Cardiac muscle cell (in vitro differentiated cells and primary cell): ENCODE measurements at regions not wholly inside any gene's neighbourhood (a gene's known extent, or its start where the extent isn't known, plus 50 kb on each side); places are given as distances from the start of the nearest gene placed in this dataset.

Experiments used
- DNase-seq, 2 donors: peaks; one replicate each; pipeline versions ENCODE4 v3.0.0 to v3.0.0-alpha.2; 2010 to 2017; ENCODE audit warnings: low read depth in 1 of 2, low spot score in 1 of 2
- H3K27ac ChIP-seq: fragments of 200-600 bp; sonication (generic); 2 replicates; pipeline ENCODE4 v1.5.1; 2016
- H3K27me3 ChIP-seq: fragments of 200-600 bp; sonication (generic); 2 replicates; pipeline ENCODE4 v1.6.0; 2016; ENCODE audit warnings: control low read depth
- H3K36me3 ChIP-seq: fragments of 200-600 bp; sonication (generic); 2 replicates; pipeline ENCODE4 v1.5.1; 2016; ENCODE audit warnings: control low read depth
- H3K4me1 ChIP-seq: fragments of 200-600 bp; sonication (generic); 2 replicates; pipeline ENCODE4 v1.8.1; 2017; ENCODE audit warnings: low read depth, mild to moderate bottlenecking, mixed run types
- H3K4me3 ChIP-seq: fragments of 200-600 bp; sonication (generic); 2 replicates; pipeline ENCODE4 v1.5.1; 2016; ENCODE audit warnings: mild to moderate bottlenecking
- H3K9me3 ChIP-seq: fragments of 200-600 bp; sonication (generic); 2 replicates; pipeline ENCODE4 v1.5.1; 2017; ENCODE audit warnings: low read depth, mild to moderate bottlenecking, control low read depth
- TF ChIP-seq, protein P1 (sequence below): IDR thresholded peaks from 2 replicates; pipeline ENCODE4 v1.5.1; 2012; ENCODE audit warnings: low read depth, mild to moderate bottlenecking, low read length

GRCh38 chr11:127601578-127601977 is 601.0 kb upstream of the KIRREL3 start:
- DNase-seq: no peak
- no peaks in the 10 kb centered on the region for H3K9me3 ChIP-seq
- no peak overlapping the region for H3K4me3 ChIP-seq
- H3K27ac ChIP-seq: no peak overlapping the region
- H3K36me3 ChIP-seq: no peaks in the 10 kb centered on the region
- TF ChIP-seq, protein P1, sequence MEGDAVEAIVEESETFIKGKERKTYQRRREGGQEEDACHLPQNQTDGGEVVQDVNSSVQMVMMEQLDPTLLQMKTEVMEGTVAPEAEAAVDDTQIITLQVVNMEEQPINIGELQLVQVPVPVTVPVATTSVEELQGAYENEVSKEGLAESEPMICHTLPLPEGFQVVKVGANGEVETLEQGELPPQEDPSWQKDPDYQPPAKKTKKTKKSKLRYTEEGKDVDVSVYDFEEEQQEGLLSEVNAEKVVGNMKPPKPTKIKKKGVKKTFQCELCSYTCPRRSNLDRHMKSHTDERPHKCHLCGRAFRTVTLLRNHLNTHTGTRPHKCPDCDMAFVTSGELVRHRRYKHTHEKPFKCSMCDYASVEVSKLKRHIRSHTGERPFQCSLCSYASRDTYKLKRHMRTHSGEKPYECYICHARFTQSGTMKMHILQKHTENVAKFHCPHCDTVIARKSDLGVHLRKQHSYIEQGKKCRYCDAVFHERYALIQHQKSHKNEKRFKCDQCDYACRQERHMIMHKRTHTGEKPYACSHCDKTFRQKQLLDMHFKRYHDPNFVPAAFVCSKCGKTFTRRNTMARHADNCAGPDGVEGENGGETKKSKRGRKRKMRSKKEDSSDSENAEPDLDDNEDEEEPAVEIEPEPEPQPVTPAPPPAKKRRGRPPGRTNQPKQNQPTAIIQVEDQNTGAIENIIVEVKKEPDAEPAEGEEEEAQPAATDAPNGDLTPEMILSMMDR: no peak
- no peaks in the 10 kb centered on the region for H3K27me3 ChIP-seq
- H3K4me1 ChIP-seq: no peaks in the 10 kb centered on the region

GRCh38 chr11:127600674-127601073 is 600.1 kb upstream of the KIRREL3 start:
- TF ChIP-seq, protein P1: no peak
- Histone ChIP-seq H3K4me3 (no peak overlapping the region), H3K27me3 (no peaks in the 10 kb centered on the region), H3K4me1 (no peaks in the 10 kb centered on the region), H3K36me3 (no peaks in the 10 kb centered on the region), H3K27ac (no peak overlapping the region), H3K9me3 (no peaks in the 10 kb centered on the region)
- no peak for DNase-seq

DNA sequence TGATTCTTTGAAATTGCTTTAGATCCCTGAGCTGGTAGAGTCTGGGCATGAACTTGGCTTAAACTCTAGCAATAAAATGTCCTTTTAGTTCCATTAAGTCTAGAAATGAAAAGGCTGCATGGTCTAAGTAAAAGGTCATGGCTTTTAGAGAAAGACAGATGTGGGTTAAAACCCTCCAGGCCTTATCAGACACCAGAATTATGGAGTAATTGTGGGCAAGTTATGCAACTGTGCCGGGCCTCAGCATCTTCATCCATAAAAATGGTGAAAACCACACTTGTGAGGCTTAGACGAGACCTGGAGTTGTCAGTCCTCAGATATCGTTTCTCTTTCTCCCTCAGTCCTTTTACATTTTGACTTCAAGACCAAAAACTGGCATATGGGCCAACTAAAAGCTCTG is 597.9 kb upstream of the KIRREL3 start:
- H3K9me3 ChIP-seq: no peaks in the 10 kb centered on the region
- H3K4me1 ChIP-seq: no peaks in the 10 kb centered on the region
- TF ChIP-seq, protein P1: no peak
- H3K27me3 ChIP-seq: no peaks in the 10 kb centered on the region
- H3K36me3 ChIP-seq: no peaks in the 10 kb centered on the region
- H3K4me3 ChIP-seq: no peak overlapping the region
- H3K27ac ChIP-seq: no peak overlapping the region
- no peak for DNase-seq

DNA sequence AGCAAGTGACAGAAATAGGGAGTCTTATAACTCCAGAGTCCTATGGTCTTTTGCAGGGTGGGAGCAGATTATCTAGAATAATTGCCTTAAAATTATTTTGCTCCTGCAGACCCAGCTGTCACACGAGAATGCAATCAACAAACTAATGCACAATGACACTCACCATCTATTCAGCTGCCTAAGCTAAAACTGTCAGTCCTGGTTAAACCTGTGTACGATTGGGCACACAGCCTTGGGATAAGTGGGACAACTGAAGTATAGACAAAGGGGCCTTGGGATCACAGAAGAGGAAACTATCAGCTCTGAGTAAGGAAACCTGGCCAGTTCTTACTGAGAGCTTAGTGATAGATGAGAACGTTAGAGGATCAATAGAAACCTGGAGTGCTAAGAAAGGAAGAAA is 595.9 kb upstream of the KIRREL3 start:
- H3K36me3 ChIP-seq: no peaks in the 10 kb centered on the region
- TF ChIP-seq, protein P1: no peak
- no peaks in the 10 kb centered on the region for H3K9me3 ChIP-seq
- DNase-seq: no peak
- no peaks in the 10 kb centered on the region for H3K27me3 ChIP-seq
- H3K4me1 ChIP-seq: no peaks in the 10 kb centered on the region
- no peak overlapping the region for H3K27ac ChIP-seq
- no peak overlapping the region for H3K4me3 ChIP-seq

DNA sequence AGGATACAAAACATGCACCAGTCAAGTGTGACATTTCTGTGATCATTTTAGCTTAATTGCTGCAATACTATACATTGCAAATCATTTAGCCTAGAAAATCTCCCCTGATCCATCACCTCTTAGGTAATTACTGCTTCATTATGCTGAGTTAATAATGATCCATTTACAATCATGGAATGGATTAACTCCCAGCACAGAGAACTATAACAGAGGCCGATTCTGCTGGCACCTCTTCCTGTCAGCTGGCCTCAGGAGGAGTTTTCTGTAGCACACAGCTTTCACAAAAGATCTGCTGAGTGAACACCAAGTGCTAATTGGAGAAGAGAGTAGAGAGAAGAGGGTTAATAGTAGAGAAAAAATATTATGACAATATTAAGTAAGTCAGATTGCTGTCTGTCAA is 591.8 kb upstream of the KIRREL3 start:
- DNase-seq: no peak
- no peaks in the 10 kb centered on the region for H3K36me3 ChIP-seq
- no peaks in the 10 kb centered on the region for H3K9me3 ChIP-seq
- no peaks in the 10 kb centered on the region for H3K4me1 ChIP-seq
- H3K4me3 ChIP-seq: no peak overlapping the region
- TF ChIP-seq, protein P1: no peak
- no peak overlapping the region for H3K27ac ChIP-seq
- no peaks in the 10 kb centered on the region for H3K27me3 ChIP-seq

DNA sequence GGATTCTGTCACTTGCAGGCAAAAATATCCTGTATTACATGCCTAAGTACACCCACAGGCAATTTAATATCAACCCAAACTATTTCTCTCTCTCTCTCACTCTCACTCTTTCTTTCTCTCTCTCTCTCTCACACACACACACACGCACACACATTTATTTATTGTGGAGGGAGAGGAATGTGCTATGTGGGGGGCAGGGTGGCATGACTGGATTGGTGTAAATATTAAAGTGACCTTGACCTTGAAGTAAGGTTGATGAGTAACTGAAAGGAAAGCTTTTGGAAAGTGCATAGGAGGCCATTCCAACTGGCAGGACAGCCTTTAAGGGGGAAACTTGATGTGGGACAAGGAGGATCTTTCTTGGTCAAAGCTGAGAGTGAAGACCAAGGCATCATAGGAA is 589.7 kb upstream of the KIRREL3 start:
- Histone ChIP-seq H3K9me3 (no peaks in the 10 kb centered on the region), H3K27ac (no peak overlapping the region), H3K27me3 (no peaks in the 10 kb centered on the region), H3K4me3 (no peak overlapping the region), H3K36me3 (no peaks in the 10 kb centered on the region), H3K4me1 (no peaks in the 10 kb centered on the region)
- no peak for DNase-seq
- TF ChIP-seq, protein P1: no peak
